ENCODE measurements at regions not wholly inside any gene's neighbourhood (a gene's known extent, or its start where the extent isn't known, plus 50 kb on each side); places are given as distances from the start of the nearest gene placed in this dataset.

DNA sequence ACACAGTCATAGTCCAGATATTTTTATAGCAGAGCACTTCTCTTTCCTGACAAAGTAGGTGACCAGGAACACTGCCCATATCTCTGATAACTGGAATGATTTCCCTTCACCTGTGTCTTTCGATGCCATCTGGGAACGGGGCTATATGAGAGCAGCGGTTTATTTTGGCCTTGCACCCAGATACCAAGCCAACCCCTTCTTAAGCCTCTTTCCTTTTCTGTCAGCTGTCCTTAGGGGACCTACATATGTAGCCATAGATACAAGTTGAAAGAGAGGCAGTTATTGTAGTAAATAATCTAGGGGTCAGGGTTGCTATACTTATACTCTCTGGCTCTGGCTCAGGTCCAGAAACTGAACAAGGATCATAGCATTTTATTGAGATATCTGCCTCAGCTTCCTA is 128.8 kb downstream of the NHLRC3 start:
- no peak for DNase-seq

DNA sequence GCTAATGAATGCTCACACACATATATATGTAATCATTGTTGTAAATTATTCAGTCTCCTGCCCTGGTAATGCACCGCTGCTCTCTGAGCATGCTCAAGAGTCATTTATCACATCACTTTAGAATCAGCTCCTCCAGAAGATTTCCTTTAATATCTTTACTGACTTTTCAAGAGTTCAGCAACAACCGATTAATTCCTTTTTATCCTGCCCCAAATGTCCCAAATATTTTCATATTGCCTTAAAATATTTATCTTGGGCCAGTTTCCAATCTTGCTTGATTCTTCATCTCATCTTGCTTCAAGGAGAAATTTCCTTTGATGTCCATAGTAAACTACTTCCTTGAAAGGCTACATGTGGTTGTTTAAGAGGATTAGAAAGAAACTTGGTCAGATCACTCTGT is 132.5 kb downstream of the NHLRC3 start:
- DNase-seq: no peak

DNA sequence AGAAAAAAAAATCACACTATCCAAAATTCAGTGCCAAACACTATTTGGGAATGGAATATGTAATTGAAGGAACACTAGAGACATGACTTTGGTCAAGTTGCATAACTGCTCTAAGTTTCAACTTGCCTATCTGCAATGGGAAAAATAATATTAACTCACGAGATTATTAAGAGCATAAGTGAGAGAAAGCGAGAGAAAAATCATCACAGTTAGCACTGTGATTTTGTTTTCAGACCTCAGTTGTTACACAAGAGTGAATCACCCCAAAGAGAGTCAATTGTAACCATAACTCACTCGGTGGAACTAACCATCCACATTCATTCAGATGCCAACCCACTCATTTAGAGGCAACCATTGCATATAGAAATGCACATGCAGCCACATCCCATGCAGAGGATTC is 147.1 kb downstream of the NHLRC3 start:
- DNase-seq: no peak

DNA sequence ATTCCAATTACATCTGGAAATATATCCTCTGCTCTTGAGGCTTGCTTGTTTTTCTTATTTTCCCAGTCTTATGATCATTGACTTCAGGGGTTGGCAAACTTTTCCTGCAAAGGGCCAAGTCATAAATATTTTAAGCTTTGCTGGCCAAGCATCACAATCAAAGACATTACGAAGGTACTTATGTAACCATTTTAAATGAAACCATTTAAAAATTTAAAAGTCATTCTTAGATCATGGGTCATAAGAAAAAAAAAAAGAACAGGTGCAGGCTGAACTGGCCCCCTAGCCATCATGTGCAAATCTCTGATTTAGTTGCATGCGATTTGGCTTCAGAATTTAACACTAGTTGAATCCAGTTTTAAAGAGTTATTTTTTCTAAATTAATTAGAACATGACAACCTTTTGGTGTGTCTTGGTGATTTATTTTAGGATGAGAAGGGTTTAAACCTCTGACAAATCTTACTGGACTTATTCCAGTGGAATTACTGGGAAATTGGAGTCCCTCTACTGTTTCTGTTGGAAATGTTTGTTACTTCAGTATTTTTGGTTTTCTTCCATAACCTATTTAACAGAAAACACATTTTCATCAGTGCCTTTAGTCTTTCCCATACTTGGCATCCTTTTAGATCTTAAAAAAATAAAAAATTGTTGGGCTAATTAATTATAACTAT is 148.1 kb downstream of the NHLRC3 start:
- peak; percentile 3 for DNase-seq

DNA sequence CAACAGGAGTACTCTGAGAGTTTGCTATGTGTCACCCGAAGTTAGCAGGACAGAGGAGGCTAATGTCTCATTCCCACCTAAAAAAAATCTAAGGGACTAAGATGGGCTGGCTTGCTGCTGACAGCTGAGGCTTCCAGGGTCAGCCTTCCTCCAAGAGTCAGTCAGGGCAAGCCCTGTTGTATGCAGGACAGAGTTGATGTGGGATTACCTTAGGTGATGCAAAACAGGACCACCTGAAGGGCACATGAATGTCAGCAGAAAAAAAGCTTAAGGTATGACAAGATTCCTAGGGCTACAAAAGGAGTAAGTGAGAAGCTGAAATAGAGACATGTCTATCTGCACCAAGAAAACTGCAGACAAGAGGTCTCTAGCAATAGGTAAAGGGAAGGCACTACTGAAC is 151.5 kb downstream of the NHLRC3 start:
- DNase-seq: no peak

DNA sequence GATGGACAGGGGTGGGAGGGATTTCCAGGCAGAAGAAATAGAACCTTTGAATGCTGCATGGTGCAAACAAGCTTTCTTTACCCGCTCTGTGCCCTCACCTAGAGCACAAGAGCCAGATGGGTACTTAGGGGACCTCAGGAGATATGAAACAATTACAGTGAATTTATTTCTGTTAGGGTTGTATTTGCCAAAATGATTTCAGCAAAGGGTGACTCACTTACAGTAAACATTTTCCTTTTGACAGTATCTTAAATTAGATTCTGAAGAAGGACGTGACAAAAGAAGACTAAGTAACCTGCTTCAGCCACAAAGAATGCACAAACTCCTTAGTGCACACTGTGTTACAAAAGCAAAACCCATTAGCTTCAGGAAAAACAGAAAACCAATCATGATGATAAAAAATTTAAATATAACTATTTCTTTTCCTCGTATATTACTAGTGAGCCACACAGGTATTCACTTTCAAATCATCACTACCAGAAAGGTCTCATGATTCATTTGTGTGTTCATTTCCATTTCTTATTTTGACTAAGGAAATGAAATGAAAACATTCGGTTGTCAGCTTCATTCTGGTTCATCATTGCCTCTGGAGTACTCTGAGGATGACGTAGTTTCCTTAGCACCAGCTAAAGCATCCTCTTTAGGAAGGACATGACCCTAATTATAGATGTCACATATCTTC is 158.8 kb downstream of the NHLRC3 start:
- DNase-seq: no peak

DNA sequence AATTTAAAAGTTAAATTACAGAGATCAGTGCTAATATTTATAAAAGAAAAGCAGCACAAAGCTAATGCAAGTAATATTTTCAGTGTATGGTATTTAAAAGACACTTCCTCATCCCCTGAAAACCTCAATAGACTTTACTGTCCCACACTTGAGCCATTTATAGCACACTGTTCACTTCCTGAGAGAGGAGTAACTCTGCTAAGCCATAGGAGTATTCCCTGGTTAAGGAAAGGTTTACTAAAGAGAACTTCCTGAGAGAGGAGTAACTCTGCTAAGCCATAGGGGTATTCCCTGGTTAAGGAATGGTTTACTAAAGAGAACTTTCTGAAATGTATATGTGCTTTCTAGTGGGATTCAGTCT is 159.4 kb downstream of the NHLRC3 start:
- DNase-seq: no peak

DNA sequence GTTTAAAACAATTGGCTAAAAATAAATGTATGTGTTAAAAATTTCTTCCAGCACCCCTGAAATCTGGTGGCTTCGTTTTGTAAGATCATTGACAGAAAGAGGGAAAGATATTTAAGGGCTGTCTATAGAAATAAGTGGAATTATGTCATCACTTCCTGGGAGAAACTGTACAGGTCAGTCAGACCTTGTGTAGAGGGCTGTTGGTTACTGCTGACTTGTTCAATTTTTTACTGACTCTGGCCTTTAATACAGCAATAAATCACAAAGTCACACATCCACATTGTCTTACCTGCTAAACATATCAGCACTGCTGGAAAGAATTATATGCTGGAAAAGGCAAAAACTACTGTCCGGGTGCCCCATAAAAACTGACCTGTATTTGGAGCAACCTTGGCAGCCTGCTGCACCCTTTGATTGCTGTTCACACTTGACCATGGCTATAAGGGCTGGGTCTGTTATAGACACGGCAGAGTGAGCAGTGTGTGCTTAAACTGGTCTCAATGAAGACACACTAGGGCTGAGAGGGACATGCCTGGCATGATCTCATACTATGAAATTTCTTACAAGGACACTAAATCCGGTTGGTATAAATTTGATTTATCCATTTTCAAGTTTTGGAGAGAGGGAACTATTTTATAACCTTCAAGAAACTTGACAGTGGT is 162.1 kb downstream of the NHLRC3 start:
- DNase-seq: no peak

DNA sequence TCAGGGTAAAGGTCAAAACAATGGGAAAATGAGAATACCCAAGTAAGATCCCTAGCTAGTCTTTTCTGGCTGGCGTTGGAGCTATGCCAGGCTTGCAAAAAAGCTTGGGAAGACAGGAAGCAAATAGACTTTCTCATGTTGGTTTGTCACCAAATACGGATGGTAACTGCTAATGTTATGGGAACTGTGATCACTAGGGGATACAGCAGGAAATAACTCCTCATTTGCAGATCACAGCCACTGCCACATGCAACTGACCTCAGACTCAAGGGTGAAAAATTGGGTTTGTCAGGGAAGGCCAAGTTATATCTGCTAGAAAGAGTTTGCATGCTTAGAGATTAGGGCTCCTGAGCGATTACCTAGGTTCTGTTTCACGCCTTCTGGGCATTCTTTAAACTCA is 162.9 kb downstream of the NHLRC3 start:
- no peak for DNase-seq

DNA sequence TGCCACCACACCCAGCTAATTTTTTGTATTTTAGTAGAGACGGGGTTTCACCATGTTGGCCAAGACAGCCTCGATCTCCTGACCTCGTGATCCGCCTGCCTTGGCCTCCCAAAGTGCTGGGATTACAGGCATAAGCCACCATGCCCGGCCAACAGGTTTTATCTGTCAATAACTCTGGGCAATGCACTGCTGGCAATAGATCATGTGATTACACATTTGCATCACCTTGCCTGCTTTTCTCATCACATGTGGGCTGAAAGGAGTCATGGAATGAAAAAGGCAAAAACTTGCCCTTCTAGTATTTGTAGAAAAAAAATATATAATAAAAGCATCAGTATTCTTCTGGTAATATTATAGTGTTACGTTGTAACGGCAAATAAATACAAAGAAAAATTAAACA is 164.5 kb downstream of the NHLRC3 start:
- DNase-seq: no peak

DNA sequence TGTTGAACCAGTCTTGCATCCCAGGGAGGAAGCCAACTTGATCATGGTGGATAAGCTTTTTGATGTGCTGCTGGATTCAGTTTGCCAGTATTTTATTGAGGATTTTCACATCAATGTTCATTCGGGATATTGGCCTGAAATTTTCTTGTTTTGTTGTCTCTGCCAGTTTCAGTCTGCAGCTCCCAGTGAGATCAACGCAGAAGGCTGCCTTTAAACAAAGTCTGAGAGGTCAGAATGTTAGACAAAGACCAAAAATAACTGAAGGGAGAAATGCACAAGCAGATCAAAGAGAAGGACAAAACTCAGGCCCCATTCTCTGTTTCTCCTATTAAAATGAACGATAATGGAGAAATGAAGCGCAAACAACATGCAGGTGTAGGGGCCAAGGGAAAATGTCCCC is 170.4 kb downstream of the NHLRC3 start:
- no peak for DNase-seq

DNA sequence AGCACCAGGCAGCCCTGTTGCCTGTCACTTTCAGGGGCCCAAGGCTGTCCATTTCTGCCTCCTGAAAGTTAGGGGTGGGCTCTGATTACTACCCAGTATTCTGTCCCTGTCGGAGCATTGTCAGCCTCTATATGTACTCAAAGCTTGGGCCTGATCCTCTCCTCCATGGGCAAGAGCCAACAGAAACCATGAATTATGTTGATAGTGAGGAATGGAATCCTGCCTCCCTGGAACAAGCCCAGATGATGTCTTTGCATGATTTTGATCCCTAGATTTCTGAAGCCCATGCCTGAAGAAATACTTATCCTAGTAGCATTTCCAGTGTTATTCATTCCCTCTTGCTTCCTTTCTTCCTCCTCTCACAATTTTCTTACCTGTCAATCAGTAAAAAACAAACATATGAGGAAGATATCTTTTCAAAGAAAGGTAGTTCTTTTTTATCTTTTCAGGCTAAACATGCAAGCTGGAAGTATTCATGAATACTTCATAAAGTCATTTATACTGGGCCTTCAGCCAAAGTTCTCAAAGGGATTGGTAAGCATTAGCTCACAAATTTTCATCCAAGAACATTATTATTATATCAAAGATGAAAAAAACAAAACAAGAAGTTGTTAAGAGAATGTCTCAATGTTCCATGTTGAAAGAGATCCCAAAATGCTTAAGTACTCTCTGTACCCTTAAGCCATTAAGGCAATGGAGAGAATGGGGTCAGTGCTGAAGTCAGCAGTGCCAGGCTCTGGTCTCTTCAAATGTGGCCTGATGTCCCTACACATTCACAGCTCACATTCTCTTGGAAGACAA is 171.7 kb downstream of the NHLRC3 start:
- DNase-seq: no peak

DNA sequence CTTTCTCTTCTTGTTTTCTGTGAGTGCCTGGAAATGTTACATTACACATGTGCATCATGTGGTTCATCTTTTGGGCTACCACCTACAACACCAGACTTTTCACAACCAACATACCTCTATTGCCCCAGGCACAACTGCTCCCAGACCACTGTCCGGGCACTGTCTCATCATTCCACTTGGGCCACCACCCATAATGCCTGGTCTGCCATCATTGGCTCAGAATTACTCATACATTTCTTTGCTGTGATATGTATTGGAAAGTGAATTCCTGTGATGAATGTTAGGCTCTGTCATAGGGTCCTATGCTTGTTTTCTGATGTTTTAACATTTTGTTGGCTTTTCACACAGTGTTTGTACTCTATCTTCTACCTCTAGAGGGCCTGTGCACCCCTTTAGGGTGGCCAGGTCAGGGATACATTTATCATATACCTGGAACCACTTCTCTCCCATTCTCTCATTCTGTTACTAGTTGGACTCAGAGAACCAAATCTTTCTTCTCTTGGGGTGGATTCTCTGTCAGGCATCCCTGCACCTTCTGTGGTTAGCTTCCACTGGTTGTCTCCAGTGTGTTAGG is 172.8 kb downstream of the NHLRC3 start:
- DNase-seq: no peak

DNA sequence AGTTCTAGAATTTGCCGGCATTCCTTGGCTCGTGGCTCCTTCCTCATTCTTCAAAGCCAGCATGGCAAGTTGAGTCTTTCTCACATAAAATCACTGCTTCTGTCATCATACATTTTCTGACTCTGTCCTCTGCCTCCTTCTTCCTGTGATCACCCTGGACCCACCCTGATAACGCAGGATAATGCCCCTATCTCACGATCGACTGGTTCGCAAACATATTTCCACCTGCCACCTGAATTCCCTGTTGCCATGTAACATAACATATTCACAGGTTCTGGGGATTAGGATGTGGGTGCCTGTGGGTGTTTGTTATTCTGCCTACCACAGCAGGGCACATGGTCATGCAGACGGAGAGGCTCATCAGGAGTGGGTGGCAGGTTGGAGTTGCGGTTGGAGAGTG is 177.7 kb downstream of the NHLRC3 start:
- no peak for DNase-seq

DNA sequence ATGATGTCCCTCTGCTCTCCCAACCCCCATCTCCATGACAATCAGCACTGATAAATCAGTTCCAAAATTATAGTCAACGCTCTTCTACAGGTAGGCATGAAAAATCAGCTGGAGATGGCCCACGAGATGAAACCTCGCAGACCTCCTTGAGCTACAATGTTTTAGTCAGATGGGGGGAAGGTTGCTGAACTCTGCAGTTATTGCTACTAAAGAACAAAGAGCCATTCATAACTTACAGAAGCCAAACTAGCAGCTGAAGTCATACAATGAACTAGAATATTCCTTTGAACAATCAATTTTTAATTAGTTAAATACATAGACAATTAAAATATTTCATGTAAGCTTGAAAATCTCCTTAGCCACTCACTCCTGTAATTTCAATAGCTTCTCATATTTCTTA is 179.2 kb downstream of the NHLRC3 start:
- DNase-seq: no peak

DNA sequence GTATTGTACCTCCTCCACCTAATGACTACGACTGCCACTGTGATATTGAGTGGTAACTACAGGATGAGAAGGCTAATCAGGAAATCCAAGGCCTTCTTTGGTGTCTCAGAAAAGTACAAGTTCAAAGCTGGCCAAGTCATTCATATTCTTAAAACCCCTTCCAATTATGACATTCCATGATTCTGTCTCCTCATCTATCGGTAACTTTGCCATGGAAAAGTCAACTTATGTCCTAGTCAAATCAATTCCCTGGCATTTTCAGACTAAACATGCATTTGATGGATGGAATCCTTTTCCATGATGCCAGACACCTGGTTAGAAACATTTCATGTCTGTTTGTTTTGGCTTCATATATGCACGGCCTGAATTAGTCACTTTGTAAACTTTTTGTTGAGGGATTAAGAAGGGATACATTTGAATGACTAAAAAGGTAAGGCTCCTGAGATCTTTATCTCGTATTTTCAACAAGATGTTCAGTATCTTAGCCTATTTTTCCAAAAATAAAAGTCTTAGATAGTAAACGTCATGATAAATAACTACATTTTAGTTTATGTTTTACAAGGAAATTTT is 186.5 kb downstream of the NHLRC3 start:
- DNase-seq: no peak

DNA sequence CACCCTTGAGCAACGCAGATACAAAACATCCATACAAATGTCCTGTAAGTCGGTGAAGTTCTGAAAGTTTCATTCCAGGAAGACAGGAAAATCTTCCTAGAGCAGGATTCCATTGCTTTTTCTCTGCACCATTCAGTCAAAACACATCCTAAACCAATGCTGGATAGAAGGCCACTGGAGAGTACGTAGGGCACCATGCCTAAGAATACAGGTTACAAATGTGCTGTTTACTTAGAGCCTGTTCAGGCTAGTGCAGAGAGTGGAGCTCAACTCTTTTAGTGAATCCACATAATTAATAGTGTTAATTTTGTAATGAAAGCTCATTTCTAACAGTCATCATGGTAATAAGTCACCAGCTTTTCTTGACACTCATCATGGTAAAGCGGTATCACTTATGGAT is 187.6 kb downstream of the NHLRC3 start:
- DNase-seq: no peak

DNA sequence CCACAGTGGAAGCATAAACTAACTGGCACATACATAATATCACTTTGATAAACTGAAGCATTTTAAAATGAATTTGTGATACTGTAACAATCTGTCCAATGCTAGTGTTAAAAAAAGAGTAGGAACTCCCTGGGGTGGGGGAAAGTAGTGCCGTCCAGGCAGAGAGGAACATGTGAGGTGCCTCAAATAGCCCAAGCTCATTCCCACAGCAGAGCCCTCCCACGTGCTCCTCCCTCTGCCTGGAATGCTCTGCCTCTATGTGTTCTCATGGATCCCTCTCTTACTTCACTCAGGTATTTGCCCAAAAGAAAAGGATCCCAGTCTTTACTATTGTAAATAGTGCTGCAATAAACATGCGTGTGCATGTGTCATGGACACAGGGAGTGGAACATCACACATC is 188.1 kb downstream of the NHLRC3 start:
- no peak for DNase-seq

DNA sequence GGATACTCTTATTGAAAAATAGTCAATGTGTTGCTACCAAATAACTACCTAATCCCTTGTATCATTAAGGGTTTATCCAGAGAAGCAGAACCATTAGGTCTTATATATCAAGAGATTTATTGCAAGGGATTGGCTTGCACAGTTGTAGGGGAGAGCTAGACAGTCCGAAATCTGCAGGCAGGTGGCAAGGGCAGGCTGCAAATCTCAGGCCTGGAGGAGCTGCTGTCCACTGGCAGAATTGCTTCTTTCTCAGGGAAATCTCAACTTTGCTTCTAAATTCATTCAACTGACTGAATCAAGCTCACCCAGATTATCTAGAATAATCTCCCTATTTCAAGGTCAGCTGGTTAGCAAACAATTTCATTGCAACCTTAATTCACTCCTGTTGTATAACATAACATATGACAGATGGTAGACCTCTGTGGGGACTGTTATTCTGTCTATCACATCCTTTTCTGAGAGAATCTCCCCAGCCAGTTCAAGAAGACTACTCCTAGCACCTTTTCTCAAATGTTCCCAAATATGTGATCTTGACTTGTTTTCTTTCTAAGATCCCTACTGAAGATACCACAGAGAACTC is 194.2 kb downstream of the NHLRC3 start:
- no peak for DNase-seq

DNA sequence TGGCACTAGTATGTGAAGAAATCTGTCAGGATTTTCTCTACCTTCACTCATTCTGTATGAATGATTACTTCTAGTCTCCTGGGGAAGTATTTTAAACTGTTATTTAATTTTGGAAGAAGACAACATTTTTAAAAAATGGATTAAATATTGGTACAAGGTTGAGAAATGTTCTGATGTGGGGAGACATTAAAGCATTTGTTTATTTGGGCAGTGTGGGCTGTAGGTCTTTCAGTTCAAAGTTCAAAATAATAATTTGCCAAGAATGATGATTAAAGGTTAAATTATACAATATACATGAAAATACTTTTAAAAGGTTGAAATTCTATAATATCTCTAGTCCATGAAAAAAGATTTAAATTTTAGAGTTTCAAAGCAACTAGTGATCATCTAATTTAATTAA is 194.7 kb downstream of the NHLRC3 start:
- DNase-seq: no peak

DNA sequence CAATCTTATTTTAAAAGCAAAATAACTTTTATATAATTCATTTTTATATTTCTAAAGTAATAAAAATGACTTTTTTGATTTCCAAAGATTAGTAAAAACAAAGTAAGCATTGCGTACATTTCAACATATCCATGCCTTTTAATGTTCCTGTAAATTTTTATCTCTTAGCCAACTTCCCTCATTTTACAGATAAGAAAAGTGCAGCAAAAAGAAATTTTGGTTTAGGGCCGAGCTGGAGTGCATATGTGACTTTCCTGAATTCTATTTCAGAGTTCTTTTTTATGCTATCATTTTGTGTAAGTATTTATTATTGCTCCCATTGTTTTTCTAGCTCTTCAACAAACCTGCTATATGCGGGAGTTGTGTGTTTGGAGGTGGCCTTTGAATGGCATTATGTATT is 195.3 kb downstream of the NHLRC3 start:
- DNase-seq: no peak

DNA sequence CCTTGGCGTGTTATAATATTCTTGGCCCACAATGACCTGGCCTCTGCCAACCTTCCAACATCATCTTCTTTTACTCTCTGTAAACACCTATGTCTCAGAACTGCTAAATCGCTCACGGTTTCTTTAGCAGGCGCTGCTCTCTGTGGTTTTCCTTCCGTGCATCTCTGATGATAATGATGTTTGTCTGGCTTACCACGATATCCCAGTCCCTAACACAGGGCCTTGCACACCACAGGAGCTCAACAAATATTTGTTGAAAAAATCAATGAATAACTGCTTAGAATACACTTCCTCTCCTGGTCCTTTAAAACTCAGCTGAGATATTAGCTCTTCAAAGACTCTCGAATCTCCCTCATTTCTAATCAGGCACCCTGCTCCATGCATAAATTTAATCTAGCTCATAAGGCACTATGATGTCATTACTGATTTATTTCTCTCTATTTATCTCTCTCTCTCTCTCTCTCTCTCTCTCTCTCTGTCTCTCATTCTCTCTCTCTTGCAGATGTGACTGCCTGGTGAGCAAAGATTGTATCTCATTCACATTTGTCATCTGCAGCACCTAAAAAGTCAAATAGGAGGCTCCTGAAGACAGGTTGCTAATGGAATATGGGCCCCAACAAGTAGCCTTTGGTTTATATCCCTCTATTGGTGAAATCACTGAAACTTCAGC is 206.4 kb downstream of the NHLRC3 start:
- DNase-seq: no peak

Measured in DMS79 treated with DMSO at 0.1 percent for 48 hours (cell line).